GM18502 (cell line): ENCODE measurements at regions not wholly inside any gene's neighbourhood (a gene's known extent, or its start where the extent isn't known, plus 50 kb on each side); places are given as distances from the start of the nearest gene placed in this dataset.

Source experiments
- ATAC-seq: cut with Tn5 transposase; IDR thresholded peaks from one replicate; pipeline ENCODE4 v1.9.1; 2021; ENCODE audit warnings: mild to moderate bottlenecking; ENCODE audit not compliant: unreplicated experiment, poor library complexity

DNA sequence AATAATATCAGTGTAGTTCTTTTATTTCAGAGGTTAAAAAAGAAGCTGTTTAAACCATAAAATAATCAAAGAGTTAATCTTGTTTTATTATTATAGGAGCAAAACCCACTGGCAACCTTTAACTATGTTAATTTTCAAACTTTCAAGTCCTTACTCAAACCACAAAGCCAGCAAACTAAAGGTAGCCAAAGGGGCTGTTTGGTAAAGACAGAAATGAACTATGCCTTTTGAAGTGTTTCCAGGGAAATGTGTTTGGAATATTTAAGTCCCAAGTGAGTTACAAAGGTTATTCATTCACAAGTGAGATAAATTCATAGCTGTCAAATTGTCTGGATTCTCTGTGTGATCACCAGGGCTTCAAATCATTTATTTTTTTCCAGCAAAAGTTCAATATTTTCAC lies 264.7 kb downstream of the MZT1 start:
- no peak for ATAC-seq

- no peak for ATAC-seq
Observed at GRCh38 chr13:72462166-72462565, 265.3 kb downstream of the MZT1 start.

DNA sequence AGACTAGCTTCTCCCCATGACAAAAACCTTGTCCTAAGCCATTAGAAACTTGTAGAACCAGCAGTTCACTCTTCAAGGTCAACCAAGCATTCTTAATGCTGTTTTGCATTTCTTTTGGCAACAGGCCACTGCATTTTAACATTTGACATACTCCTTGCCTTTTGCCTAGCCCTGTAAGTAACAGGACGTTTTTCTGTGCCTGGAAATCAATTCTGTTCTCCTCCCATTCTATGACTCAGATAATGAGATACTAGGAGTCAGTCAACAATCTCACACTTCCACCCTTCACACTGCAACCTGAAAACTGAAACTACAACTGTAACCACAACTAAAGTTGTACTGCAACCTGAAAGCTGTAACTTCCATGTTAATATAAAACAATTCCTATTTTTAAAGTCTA lies 268.7 kb downstream of the MZT1 start:
- peak; percentile 78 for ATAC-seq

- no peak for ATAC-seq
Observed at GRCh38 chr13:72457151-72457550, 270.3 kb downstream of the MZT1 start.

DNA sequence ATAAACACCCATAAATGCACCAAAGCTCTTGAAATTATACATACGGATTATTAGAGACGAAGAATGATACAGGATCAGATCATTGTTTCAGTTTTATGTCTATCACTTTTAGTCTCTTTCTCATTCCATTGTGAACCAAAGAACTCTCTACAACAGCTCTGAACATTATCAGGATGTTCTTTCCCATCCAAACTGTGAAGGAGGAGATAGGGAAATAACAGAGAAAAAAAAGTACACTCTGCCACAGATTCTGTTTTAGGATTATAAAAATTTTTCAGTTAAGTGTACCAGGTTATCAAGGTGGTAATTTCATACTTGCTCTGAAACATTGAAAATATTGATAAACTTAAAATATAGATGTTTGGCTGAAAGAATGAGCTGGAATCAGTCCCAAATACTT lies 270.9 kb downstream of the MZT1 start:
- ATAC-seq: no peak

DNA sequence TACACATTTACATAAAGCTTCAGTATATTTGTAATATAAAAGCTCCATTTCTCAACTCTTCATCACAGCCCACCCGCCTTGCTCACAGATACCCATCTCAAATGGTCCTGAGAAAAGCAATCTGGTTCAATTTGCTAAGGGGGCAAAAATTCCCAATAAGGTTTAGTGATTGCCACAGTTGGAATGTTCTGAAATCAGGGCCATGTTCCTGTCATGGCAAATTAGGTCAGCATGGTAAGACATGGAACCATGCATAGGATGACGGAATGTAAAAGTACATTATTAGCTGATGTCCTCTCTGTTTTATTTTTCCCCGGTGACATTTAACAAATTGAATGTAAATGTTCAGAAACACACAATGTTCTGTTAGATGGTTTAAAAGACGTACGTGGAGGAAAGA lies 274.3 kb downstream of the MZT1 start:
- ATAC-seq: no peak

DNA sequence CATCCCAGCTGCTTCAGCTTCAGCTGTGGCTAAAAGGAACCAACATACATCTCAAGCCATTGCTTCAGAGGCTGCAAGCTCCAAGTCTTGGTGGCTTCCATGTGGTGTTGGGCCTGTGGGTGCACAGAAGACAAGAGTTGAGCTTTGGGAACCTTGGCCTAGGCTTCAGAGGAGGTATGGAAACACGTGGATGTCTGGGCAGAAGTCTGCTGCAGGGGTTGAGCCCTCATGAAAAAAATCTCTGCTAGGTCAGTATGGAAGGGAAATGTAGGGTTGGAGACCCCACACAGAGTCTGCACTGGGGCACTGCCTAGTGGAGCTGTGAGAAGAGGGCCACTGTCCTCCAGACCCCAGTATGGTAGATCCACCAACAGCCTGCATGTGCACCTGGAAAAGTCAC lies 279.3 kb downstream of the MZT1 start:
- no peak for ATAC-seq

- no peak for ATAC-seq
Observed at GRCh38 chr13:72444999-72445398, 282.4 kb downstream of the MZT1 start.

DNA sequence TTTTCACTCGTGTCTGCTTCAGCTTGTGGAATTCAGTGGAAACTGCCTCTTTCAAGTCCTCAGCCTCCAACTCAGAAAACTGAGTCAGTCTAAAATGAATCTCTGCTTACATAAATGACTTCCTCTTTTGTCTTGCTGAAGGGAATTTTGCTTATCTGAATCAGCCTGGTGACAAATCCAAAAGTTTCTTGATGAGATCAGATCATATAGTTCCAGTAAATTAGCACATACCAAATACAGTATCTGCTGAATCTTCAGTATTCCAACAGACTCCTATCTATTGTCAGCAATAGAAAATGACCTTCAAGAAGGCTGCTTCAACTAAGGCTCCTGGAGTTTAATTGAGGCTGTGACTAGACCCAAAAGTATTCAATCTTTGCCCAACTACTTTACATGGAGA lies 290.0 kb downstream of the MZT1 start:
- ATAC-seq: no peak

DNA sequence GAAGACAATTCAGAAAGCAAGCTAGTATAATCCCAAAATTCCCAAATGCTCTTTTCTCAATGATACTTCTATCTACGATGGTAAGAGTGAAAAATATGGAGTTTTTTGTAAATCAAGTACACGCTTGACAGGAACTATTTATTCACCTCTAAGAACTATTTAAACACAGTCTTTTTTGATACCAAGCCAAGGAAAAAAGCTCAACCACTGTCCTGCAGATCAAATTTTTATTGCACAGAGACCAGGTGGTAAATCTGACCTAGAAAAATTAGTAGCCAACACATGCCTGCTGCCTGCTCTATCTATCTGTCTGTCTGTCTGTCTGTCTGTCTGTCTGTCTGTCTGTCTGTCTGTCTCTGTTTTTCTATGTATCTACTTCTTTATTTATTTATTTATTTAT lies 292.2 kb downstream of the MZT1 start:
- no peak for ATAC-seq

- no peak for ATAC-seq
Observed at GRCh38 chr13:72431981-72432682, 295.3 kb downstream of the MZT1 start.

DNA sequence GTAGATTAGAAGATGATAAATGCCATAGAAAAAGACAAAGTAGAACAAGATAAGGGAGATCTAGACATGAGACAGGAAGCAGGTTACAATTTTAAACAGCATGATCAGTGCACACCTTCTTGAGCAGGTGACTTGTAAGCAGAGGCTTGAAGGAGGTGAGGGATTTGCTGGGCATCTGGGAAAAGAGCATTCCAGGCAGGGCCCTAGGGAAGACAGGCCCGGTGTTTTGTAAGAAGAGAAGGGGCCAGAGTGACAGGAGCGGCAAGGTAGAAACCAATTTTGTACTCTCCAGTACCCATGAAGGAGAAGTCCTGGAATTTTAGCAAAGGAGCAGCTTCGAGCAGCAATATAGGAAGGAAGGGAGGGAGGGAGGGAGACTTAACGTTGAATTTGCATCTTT lies 296.5 kb downstream of the MZT1 start:
- no peak for ATAC-seq

- no peak for ATAC-seq
Observed at GRCh38 chr13:72427757-72428528, 299.5 kb downstream of the MZT1 start.

DNA sequence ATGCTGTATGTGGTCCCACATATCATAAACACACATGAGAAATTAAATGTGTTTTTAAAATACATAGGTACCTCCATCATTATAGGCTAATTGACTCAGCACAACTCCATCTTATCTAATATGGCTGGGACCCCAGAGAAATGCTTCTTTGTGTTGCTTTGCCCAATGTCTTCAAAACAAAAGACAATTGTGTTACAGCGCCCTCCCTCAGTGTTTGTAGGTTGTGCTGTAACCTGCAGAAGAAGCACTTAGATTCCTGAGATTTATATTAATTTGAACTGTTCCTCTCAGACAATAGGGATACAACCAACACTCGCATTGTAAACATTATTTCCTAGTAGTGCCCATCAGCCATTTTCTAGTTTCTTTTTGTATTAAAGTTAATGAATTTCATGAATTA lies 303.4 kb downstream of the MZT1 start:
- ATAC-seq: no peak

DNA sequence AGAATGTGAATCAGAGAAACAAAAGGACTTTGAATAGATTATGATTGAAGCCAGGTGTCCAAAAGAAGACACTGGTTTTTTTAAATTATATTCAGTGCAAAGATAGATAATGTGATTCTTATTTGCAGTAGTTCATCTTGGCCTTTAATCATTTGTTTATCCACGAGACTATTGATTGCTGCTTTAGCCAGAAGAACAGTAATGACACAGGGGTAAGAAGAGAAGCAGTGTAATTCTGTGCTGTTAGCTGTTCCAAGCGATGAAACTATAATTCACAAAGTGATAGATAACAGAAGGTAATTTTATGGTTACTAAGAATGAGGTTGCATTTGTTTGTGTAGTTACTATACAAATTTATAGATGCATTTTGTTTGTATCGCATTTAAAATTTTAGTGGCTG lies 311.6 kb downstream of the MZT1 start:
- ATAC-seq: no peak

DNA sequence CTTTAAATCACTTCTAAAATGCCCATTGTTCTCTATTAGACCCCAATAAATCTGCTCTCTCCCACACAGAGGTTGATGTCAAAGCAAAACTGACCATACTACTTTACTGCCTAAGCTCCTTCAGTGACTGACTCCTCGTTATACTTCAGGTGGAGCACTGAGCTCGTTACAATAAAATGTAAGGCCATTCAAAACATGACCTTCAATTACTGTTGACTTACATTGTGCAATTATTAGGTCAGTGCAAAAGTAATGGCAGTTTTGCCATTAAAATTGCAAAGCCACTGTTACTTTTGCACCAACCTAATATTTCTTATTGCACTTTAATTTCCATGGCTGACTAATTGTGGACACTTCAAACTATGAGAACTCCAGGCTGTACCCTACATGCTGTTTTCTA lies 314.9 kb downstream of the MZT1 start:
- ATAC-seq: no peak

DNA sequence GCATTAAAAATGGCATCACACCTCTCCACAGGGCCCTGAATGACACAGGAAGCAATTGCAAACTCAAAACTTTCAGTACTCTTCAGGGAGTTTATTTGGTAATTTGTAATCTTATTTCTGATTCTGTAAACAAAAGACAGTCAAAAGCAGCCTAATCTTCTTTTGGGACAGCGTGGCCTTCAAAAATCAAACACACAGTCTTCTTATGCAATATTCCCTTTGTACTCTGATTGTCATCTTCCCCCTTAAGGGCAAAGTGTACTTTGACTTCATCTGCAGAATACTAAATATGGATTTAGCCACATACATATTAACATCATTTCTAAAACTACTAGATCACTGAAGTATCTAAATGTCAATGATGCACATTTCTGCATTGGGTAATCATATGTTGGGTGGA lies 322.0 kb downstream of the MZT1 start:
- no peak for ATAC-seq

GRCh38 chr13:72403396-72404010 lies 323.9 kb downstream of the MZT1 start:
- no peak for ATAC-seq

DNA sequence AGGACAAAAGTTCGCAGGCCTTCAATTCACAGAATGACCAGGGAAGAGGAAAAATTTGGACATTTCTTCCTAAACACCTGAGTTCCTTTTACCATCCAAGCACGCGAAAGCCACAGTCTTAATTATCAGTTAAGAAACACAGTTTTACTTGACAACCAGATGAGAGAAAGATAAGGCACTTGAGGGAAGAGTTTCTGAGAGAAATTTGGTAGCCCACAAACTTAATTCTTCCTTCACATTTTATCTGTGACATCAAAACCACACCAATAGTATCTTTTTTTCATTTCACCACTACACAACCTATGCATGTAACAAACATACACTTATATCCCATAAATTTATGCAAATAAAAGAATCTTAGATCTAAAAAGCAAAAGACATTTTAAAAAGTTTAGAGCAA lies 326.6 kb downstream of the MZT1 start:
- ATAC-seq: no peak

- no peak for ATAC-seq
Observed at GRCh38 chr13:72399351-72399750, 328.1 kb downstream of the MZT1 start.

DNA sequence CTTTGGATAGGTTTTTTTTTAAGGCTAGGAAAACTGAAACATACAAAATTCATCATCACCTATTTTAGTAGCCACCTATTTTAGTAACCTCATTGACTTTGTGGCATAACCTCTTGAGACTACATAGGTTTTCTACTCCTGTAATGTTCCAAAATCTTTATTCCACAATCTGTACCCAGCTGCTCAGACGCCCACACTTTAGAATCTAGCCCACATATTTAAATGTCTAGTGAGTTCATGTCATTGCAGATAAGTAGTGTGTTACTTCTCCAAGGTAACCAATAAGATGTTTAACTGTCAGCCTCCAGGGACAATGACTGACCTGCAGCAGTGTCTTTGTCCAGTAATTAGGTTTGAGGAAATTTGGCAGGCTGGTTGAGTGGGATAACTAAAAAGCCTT lies 330.2 kb downstream of the MZT1 start:
- no peak for ATAC-seq

- ATAC-seq: no peak
Observed at GRCh38 chr13:72390909-72391308, 336.5 kb downstream of the MZT1 start.
